Glomerular visceral epithelial cell (primary cell): ENCODE measurements at regions not wholly inside any gene's neighbourhood (a gene's known extent, or its start where the extent isn't known, plus 50 kb on each side); places are given as distances from the start of the nearest gene placed in this dataset.
"Not testable (repeated sequence)": the region's sequence is repeated elsewhere in the genome, so short reads cannot be mapped to it uniquely, and the experiment has no call there.

Source experiments
- DNase-seq: peaks from one replicate; pipeline ENCODE4 v3.0.0-alpha.2; 2016; ENCODE audit errors: extremely low spot score

DNA sequence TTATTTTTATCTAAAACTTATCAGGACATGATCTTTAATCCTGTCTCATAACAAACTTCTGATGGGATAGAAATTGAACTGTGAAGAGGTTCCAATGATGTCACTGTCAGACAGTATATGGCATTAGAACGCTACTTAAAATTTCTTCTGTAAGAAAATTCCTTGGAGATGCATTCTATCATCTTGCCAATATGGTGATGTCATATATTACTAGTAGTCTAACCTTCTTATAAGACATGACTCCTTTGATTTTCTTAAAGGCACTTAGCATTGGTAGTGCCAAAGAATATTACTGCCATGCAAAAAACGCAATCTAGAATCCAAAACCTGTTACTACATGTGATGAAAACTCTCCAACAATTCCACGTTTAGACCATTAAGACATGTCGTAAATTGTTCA, 131.1 kb downstream of the SLC25A46 start:
- DNase-seq = no peak

DNA sequence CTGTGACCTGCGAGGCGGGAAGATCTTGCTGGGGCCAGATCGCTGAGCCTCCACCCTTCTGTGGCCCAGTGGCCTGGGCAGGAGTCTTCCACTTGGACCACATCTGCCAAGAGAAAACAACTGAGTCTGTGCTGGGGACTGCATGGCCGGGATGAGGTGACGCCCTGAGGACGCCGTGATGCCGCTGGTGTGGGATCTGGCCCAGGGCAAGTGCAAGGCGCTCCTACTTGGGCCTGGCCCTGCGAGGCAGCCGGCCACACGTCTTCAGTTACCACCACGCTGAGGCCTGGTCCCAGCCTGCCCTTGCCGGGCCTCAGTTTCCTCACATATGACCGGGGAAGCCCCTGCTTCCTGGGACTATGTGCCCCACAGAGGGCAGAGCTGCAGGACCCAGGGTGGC, 133.4 kb downstream of the SLC25A46 start:
- DNase-seq = no peak

DNA sequence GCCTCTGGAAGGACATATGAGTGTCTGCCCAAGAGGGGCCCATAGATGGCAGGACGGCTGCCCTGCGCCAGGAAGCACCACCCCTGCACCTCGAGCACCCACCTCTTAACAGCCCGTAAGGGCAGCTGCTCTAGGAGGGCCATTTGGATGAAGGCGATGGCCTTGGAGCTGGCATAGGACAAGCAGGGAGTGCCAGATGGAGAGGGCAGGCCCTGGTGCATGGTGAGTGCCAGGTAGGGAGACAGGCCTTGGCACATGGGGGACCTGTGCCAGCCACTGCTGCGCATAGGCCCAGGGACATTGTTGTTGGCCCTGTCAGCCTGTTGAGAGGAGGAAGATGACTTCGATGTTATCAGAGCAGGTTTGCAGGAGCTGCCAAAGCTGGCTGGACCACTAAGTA, 134.2 kb downstream of the SLC25A46 start:
- no peak for DNase-seq

DNA sequence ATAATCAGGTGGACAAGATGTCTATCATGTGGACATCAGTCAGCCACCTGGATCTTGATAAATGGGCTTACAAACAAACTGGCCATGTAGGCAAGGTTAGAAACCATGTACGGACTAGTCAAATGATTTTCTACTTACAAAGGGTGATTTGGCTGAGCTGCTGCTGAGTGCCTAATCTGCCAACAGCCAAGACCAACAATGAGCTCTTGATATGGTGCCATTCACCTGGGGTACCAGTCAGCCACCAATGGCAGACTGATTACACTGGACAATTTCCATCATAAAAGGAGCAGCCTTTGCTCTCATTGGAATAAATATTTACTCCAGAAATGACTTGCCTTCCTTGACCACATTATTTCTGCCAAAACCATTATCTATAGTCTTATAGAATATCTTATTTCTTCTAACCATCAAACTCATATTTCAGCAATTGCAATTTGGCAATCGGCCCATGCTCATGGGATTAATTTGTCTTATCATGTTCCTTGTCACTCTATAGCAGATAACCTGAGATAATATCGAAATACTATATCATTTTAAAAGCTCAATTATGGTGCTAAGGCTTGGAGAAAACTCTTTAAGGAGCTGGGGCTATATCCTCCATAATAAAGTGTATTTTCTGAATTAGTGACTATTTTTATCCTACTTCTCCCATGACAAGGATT, 135.1 kb downstream of the SLC25A46 start:
- no peak for DNase-seq

DNA sequence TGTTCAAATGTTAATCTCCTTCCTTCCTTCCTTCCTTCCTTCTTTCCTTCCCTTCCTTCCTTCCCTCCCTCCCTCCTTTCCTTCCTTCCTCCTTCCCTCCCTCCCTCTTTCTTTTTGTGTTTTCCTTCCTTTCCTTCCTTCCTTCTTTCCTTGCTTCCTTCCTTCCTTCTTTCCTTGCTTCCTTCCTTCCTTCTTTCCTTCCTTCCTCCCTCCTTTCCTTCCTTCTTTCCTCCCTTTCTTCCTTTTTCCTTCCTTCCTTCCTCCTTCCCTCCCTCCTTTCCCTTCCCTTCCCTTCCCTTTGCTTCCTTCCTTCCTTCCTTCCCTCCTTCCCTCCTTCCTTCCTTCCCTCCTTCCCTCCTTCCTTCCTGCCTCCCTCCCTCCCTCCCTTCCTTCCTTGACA, 136.3 kb downstream of the SLC25A46 start:
- DNase-seq = not testable (repeated sequence)

DNA sequence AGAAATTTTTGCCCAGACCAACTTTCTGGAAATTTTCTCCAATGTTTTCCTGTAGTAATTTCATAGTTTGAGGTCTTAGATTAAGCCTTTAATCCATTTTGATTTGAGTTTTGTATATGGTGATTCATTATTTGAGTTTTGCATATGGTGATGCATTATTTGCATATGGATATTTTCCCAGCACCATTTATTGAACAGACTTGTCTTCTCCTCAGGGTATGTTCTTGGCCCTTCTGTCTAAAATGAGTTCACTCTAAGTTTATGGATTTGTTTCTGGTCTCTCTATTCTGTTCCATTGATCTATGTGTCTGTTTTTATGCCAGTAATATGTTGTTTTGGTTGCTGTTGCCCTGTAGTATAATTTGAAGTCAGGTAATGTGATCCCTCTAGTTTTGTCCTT, 139.3 kb downstream of the SLC25A46 start:
- no peak for DNase-seq

DNA sequence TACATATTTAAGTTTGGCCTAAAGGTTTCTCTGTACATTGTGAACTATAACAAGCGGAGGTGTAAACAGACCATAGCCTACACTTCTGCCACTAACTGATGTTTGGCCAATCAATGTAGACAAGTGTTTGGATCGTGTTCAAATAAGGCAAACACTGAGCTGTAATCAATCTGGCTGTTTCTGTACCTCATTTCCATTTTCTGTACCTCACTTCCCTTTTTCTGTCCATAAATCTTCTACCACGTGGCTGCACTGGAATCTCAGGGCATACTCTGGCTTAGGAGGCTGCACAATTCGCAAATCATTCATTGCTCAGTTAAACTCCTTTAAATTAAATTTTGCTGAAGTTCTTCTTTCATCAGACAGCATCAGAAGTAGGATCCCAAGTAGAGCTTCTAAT, 140.9 kb downstream of the SLC25A46 start:
- DNase-seq = no peak

DNA sequence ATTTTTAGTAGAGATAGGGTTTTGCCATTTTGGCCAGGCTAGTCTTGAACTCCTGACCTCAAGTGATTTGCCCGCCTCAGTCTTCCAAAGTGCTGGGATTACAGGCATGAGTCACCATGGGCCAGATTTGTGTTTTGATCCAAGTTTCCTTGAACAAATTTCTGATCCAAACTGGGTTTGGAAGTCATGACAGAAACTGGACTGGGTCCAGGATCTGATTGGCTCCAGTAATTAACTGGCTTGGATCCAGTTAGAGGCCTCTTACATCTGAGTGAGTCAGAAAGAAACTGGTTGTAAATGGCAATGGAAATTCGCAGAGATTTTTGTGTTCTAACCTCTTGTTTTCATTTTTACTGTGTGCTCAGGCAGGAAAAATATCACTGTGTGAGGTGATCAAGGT, 141.6 kb downstream of the SLC25A46 start:
- DNase-seq = peak; percentile 95

DNA sequence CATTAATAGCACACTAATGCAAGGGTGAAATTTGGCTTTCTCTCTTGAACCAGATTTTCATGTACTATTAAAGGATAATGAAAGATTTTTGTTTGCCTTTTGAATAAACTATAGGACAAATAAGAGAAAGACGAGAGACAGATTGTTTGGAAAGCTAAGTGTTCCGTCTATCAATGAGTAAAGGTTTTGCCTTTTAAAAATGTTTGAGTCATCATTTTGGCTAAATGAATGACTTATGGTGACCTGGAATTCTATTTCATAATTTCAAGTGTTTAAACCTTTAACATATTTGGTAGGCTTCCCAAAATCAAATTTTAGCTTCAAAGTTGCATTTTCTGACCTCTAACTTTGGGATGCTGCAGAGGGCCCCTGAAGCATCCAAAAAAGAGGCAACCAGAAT, 145.2 kb downstream of the SLC25A46 start:
- DNase-seq = no peak

DNA sequence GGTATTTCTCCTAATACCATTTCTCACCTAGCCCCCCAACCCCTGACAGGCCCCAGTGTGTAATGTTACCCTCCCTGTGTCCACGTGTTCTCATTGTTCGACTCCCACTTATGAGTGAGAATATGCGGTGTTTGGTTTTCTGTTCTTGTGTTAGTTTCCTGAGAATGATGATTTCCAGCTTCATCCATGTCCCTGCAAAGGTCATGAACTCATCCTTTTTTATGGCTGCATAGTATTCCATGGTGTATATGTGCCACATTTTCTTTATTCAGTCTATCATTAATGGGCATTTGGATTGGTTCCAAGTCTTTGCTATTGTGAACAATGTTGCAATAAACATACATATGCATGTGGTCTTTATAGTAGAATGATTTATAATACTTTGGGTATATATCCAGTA, 148.4 kb downstream of the SLC25A46 start:
- not testable (repeated sequence) for DNase-seq

DNA sequence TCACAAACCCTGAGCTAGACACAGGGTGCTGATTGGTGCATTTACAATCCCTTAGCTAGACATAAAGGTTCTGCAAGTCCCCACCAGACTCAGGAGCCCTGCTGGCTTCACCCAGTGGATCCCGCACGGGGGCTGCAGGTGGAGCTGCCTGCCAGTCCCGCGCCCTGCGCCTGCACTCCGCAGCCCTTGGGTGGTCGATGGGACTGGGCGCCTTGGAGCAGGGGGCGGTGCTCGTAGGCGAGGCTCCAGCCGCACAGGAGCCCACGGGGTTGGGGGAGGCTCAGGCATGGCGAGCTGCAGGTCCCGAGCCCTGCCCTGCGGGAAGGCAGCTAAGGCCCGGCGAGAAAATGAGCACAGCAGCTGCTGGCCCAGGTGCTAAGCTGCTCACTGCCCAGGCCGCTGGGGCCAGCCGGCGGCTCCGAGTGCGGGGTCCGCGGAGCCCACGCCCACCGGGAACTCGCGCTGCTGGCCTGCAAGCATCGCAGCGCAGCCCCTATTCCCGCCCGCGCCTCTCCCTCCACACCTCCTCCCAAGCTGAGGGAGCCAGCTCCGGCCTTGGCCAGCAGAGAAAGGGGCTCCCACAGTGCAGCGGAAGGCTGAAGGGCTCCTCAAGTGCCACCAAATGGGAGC, 155.2 kb downstream of the SLC25A46 start:
- not testable (repeated sequence) for DNase-seq

DNA sequence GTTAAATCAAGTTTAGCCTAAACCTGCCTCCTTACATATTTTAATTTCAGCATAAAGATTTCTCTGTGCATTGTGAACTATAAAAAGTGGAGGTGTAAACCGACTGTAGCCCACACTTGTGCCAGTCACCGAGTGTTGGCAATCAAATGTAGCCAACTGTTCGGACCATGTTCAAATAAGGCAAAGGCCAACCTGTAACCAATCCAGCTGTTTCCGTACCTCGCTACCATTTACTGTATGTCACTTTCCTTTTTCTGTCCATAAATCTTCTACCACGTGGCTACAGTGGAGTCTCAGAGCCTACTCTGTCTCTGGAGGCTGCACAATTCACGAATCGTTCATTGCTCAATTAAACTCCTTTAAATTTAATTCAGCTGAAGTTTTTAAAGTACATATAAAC, 156.0 kb downstream of the SLC25A46 start:
- no peak for DNase-seq

DNA sequence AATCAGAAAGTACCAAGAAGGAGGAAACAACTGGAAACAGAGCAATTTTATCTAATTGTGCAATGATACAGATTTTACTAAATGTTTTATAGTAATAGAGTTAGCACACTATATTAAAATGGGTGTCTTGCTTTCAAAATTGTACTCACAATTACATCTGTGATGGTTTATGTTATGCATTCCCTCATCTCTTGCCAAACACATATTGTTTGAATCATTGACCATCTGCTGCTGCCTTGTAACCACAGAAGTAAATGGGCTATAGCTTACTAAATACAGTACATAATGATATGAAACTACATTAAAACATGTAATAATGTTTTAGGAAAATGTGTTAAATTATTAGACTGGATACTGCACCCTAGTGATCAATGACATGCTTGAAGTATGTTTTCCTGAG, 158.1 kb downstream of the SLC25A46 start:
- no peak for DNase-seq

DNA sequence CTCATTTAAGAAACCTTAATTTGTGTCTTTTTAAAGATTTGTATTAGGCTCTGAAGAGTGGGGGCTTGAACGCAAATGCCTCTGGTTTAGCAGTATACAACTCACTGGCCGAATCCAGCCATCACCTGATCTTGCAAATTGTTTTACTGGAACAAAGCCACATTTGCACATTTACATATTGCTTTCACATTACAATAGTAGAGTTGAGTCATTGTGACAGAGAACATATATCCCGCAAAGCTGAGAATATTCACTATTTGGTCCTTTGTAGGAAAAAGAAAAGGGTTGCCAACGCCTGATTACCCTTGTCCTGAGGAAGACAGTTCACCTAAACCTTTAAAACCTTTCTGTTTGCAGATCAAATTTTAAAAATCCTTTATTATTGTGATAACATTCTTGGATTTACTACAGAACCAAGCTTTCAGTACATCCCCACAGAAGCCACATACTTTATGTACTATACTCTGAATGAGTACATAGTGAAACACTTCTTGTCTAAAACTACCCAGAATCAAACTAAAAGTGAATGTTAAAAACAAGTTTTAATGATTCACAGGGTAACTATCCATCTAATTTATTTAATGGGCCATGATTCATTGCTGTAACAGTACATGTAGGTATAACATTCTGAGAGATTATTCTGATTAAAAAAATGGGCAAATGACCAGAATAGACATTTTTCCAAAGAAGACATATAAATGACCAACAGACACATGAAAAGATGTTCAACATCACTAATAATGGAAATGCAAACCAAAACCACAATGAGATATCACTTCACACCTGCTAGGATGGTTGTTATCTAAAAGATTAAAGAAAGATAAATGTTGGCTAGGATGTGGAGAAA, 161.0 kb downstream of the SLC25A46 start:
- DNase-seq = peak; percentile 44

DNA sequence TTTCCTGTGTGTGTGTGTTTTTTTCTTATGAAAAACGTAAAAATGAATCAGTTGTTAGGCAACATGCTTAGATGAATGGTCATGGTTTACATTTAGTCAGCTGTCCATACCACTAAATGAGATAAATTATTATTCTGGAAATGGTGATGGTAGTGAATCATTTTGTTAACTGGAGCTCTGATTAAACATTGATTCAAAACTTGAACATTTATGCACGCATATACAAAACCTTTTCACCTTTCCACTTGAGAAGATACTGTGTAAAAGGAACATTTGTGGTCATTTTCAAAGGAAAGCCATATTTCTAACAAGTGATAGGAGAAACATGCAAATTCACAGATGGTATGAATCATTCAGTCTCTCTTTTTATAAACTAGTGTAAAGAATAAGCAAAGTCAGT, 162.0 kb downstream of the SLC25A46 start:
- peak; percentile 90 for DNase-seq

DNA sequence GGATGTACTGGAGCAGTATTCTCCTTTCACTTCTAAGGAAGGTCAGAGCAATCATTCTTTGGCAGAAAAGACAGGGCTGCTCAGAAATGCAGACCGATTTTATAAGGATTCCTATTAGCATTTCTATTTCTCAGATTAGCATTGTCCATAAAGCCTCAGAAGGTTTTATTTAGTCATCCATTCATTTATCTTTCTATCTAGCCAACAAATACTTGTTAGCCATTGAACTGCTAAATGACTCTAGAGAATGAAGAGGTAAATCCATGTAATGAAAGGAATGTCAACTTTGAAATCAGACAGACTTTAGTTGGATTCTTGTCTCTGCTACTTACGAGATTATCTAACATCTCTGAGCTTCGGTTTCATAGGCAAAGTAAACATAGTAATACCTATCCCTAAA, 165.2 kb downstream of the SLC25A46 start:
- DNase-seq = no peak

DNA sequence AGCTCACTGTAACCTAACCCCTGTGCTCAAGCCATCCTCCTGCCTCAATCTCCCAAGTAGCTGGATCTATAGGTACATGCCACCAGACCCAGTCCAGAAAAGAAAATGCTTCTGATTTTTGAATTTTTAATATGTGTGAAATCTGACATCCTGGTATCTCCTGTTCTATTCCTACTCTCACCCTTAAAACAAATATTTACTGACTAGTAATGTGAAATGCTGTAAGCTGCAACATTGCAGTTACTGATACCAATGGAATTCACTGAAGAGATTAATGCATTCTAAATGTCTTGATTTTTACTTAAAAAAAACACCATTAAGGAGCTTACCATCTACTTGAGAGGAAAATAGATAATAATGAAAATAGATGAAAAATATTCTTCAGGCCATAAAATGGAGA, 162.7 kb upstream of the TSLP start:
- DNase-seq = no peak

DNA sequence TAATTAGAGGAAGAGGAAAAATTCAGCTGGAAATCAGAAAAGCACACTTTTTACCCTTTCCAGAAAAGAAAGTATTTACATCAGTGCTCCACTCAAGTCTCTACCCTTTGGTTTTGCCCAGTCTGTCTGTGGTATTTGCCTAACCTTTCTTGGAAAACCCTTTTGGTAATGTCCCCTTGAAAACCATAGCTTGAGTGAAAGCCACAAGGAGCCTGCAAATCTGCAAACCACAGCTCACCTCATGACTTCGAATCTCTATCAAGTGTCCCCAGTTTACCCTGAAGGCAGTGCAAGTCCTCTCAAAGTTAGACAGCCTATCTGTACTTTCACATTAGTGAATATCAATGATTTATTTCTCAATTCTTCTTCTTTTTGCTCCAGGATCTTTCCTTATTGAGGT, 162.1 kb upstream of the TSLP start:
- DNase-seq = peak; percentile 28

DNA sequence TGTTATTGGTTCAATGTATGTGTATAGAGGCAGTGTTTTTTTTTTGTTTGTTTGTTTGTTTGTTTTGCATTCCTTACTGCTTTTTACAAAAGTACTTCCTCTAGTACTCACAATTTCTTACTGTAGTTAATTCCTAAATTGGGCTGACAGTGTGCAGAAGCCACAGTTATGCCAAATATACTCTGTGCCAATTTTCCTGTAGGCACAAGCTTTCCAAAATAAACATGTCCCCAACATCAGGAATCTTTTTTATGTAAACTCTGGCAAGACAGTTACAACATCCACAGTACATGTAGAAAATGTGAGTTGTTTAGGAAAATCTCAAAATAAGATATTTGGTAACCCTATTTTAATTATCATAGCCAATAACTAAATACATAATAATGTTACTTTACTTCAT, 161.6 kb upstream of the TSLP start:
- DNase-seq = no peak

DNA sequence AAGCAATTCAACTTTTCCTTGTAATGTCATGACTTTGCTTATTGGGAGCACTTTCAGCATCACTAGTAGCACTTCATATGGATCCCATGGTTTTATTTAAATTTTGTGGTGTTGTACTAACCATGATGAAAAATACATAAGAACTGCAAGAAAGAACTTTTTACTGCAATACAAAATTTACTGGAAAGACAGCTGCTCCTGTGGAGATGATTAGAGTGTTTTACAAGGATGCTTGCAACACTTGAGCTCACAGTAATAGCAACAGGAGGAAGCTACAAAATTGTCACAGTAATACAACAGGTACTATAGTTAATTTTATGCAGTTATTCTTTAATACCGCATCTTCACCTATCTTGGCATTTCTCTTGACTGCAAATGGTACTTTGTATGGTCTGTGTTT, 158.3 kb upstream of the TSLP start:
- DNase-seq = no peak

DNA sequence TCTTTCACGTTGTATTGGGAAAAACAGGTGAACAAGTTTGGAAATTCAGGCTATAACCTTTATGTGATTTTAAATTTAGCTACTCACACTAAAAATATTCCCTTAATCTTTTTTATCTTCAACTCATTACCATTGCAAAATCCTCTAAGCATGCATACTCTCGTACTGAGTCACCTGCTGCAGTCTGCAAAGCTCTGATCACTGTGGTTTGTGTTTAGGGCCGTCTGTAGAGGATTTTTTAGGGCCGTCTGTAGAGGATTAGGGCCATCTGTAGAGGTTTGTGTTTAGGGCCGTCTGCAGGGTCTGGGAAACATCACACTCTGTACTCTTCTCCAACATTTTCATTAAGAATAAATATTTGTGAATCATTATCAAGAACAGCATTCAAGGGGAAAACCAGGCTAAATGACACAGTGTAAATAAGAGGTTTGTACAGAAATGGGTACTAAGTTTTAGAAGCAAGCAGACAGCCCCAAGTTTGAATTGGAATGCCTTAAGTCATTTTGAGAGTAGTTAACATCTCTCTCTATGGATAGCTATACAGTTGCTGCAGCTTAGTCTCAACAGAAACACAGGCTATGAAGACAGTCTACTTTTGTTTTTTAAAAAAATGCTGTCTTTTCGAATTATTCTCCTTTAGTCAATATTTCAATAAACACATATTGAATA, 155.0 kb upstream of the TSLP start:
- peak; percentile 82 for DNase-seq

DNA sequence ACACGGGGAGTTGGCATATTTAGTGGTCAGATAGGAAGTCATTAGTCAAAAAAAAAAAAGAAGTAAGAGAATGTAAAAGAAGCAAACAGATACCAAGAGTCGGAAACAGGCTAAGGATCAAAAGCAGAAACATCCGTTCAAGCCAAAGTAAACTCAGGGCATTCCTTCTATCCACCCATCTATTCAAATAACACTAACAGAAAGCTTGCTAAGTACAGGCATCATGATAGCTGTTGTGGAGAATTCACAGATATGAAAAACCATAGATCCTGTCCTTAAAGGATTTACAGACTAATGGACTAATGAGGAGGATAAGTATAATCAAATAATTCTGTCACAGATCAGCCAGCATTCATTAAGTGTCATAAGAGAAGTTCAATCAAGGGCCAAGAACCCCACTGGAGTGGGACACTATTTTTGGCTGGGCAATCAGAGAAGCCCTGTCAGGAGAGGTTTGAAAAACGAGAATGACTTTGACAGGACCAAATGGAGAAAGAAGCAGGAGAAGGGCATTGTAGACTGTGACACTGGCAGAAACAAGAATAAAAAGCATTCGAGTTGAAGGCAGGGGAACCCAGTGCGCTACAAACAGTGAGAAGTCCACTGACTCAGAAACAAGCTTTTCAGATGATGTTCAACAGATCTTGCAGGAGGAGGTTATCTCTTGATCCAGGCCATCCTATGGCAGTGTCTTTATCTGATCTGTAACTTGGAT, 154.2 kb upstream of the TSLP start:
- DNase-seq = peak; percentile 58
